B cell (primary cell): ENCODE measurements at regions not wholly inside any gene's neighbourhood (a gene's known extent, or its start where the extent isn't known, plus 50 kb on each side); places are given as distances from the start of the nearest gene placed in this dataset.

ENCODE experiments used
- ATAC-seq: fragments of 200-7000 bp; cut with Tn5 transposase; one replicate; pipeline ENCODE4 v1.10.0; 2021; ENCODE audit warnings: low read depth, mild to moderate bottlenecking, moderate number of reproducible peaks, moderate library complexity
- CTCF ChIA-PET: fragments of 350-600 bp; sonication (Branson Sonifier 250); formaldehyde crosslinking; loops from one replicate; lab custom pipeline; 2021; ENCODE audit warnings: antibody characterized with exemption, inconsistent platforms; lab: Charles Lee
- POLR2A ChIA-PET: fragments of 350-600 bp; sonication (Branson Sonifier 250); formaldehyde crosslinking; loops from one replicate; lab custom pipeline; 2021; ENCODE audit warnings: antibody characterized with exemption; lab: Charles Lee
- DNase-seq: peaks from one replicate; pipeline ENCODE4 v3.0.0; 2013
- H2AFZ ChIP-seq: 2 replicates; pipeline ENCODE4 v1.6.1; 2012; ENCODE audit warnings: mild to moderate bottlenecking, low read depth, low read length; ENCODE audit not compliant: insufficient read depth, poor library complexity, severe bottlenecking
- H3K27ac ChIP-seq, 2 donors: 1 replicate in 1 of 2; 2 replicates in 1 of 2; pipeline ENCODE4 v1.5.1; 2012 to 2013; ENCODE audit warnings: low read length in 2 of 2, mild to moderate bottlenecking in 2 of 2, moderate library complexity in 1 of 2
- H3K27me3 ChIP-seq, 4 experiments: fragments of 200-600 bp in 1 of 4; sonication (generic) in 1 of 4; replicated peaks in 1 of 4; 1 replicate in 2 of 4; 2 replicates in 2 of 4; pipeline versions ENCODE4 v1.6.1 to v1.7.0; 2013 to 2016; ENCODE audit warnings: low read length in 3 of 4, mild to moderate bottlenecking in 2 of 4, mixed read lengths in 1 of 4, moderate library complexity in 1 of 4; ENCODE audit not compliant: insufficient read depth in 4 of 4, control insufficient read depth in 3 of 4; ENCODE audit errors: control extremely low read depth in 1 of 4
- H3K36me3 ChIP-seq, 2 experiments: replicated peaks in 1 of 2; 1 replicate in 1 of 2; 2 replicates in 1 of 2; pipeline versions ENCODE4 v1.6.1 to v1.7.1; 2013; ENCODE audit warnings: low read length in 1 of 2; ENCODE audit not compliant: insufficient read depth in 2 of 2, control insufficient read depth in 1 of 2; ENCODE audit errors: control extremely low read depth in 1 of 2, extremely low read depth in 1 of 2
- H3K4me1 ChIP-seq, 2 donors: fragments of 200-600 bp in 1 of 2; sonication (generic) in 1 of 2; 1 replicate in 1 of 2; 2 replicates in 1 of 2; pipeline versions ENCODE4 v1.5.1 to v1.6.1; 2013 to 2017; ENCODE audit warnings: low read length in 2 of 2; ENCODE audit not compliant: control insufficient read depth in 2 of 2, insufficient read depth in 2 of 2
- H3K4me2 ChIP-seq: replicated peaks from 2 replicates; pipeline ENCODE3; 2012; ENCODE audit warnings: mild to moderate bottlenecking, low read depth, low read length; ENCODE audit not compliant: poor library complexity, severe bottlenecking
- H3K4me3 ChIP-seq, 5 experiments: fragments of 200-600 bp in 1 of 5; sonication (generic) in 1 of 5; 1 replicate in 3 of 5; 2 replicates in 2 of 5; pipeline versions ENCODE4 v1.5.1 to v1.7.0; 2011 to 2016; ENCODE audit warnings: low read length in 4 of 5, mild to moderate bottlenecking in 4 of 5, low read depth in 2 of 5, control low read depth in 1 of 5, moderate library complexity in 1 of 5; ENCODE audit not compliant: insufficient read depth in 1 of 5; ENCODE audit errors: control extremely low read depth in 1 of 5, extremely low read depth in 1 of 5
- H3K79me2 ChIP-seq: fragments of 200-600 bp; sonication (generic); one replicate; pipeline ENCODE4 v1.6.0; 2016; ENCODE audit warnings: low read length; ENCODE audit not compliant: control insufficient read depth, insufficient read depth
- H3K9ac ChIP-seq: fragments of 200-600 bp; sonication (generic); 2 replicates; pipeline ENCODE4 v1.6.1; 2017; ENCODE audit warnings: mild to moderate bottlenecking, low read length, moderate library complexity
- H3K9me3 ChIP-seq, 3 donors: one replicate each; pipeline versions ENCODE4 v1.6.1 to v1.7.1; 2013; ENCODE audit warnings: low read length in 2 of 3; ENCODE audit not compliant: control insufficient read depth in 2 of 3, insufficient read depth in 1 of 3; ENCODE audit errors: control extremely low read depth in 1 of 3
- H4K20me1 ChIP-seq: 2 replicates; pipeline ENCODE4 v1.6.0; 2012; ENCODE audit warnings: mild to moderate bottlenecking, low read length; ENCODE audit not compliant: insufficient read depth, control insufficient read depth, poor library complexity, severe bottlenecking
- H3K27ac Mint-ChIP-seq: one replicate; pipeline ENCODE4 v1.8.0; 2021; ENCODE audit warnings: mixed read lengths
- H3K27me3 Mint-ChIP-seq: one replicate; pipeline ENCODE4 v1.8.0; 2021; ENCODE audit warnings: mixed read lengths
- H3K4me1 Mint-ChIP-seq: one replicate; pipeline ENCODE4 v1.8.0; 2021; ENCODE audit warnings: mixed read lengths
- H3K4me3 Mint-ChIP-seq: one replicate; pipeline ENCODE4 v1.8.0; 2021; ENCODE audit warnings: mixed read lengths
- H3K9me3 Mint-ChIP-seq: one replicate; pipeline ENCODE4 v1.8.0; 2022; ENCODE audit warnings: mixed read lengths; ENCODE audit not compliant: insufficient read depth
- CTCF ChIP-seq: fragments of 200-600 bp; IDR thresholded peaks from one replicate; pipeline ENCODE4 v1.8.0; 2022; ENCODE audit warnings: antibody characterized with exemption, mild to moderate bottlenecking
- EZH2 ChIP-seq: IDR thresholded peaks from 2 replicates; pipeline ENCODE4 v1.6.1; 2012; ENCODE audit warnings: borderline replicate concordance, low read depth, mild to moderate bottlenecking, moderate library complexity, low read length; ENCODE audit not compliant: insufficient read depth, poor library complexity, severe bottlenecking
- WGBS: methylation state at CpG from one replicate; pipeline ENCODE4 v1.1.5; 2013; ENCODE audit warnings: missing lambda C conversion rate; ENCODE audit not compliant: insufficient coverage; 5-methylcytosine and 5-hydroxymethylcytosine counted together
- intact Hi-C: fragments of 100-400 bp; cut with micrococcal nuclease; formaldehyde crosslinking; loops from one replicate; pipeline ENCODE4 v1.10.0; 2022

GRCh38 chr12:13724136-13724535 lies 257.3 kb downstream of the GRIN2B start:
- Mint-ChIP-seq H3K27me3 (peaks cover 47% of the 10 kb centered on the region), H3K4me3 (no peak overlapping the region), H3K27ac (no peak overlapping the region), H3K4me1 (no peaks in the 10 kb centered on the region), H3K9me3 (no peaks in the 10 kb centered on the region)
- POLR2A ChIA-PET: no interaction called here
- H3K4me3 ChIP-seq: no peak overlapping the region
- H3K27me3 ChIP-seq: peaks cover 0 to 15% (median 7%) of the 10 kb centered on the region in 4 experiments
- no peak overlapping the region for H3K4me2 ChIP-seq
- H3K9ac ChIP-seq: no peak overlapping the region
- H3K27ac ChIP-seq: no peak overlapping the region
- no peaks in the 10 kb centered on the region for H3K4me1 ChIP-seq
- ATAC-seq (no peak), DNase-seq (no peak)
- H2AFZ ChIP-seq: no peak overlapping the region
- CTCF ChIA-PET: interaction anchor here (0.8 kb wide), 1 partner anchor 362 kb away, joined by 3 read pairs; no protein-coding TSS in a partner anchor
- no peaks in the 10 kb centered on the region for H3K79me2 ChIP-seq
- intact Hi-C loops: no loop called here
- no peaks in the 10 kb centered on the region for H4K20me1 ChIP-seq
- no peaks in the 10 kb centered on the region for H3K9me3 ChIP-seq
- H3K36me3 ChIP-seq: no peaks in the 10 kb centered on the region
- no peak for TF ChIP-seq EZH2
- no peak for TF ChIP-seq CTCF
- WGBS: 17% methylated on average over 1 of the region's 1 CpG

DNA sequence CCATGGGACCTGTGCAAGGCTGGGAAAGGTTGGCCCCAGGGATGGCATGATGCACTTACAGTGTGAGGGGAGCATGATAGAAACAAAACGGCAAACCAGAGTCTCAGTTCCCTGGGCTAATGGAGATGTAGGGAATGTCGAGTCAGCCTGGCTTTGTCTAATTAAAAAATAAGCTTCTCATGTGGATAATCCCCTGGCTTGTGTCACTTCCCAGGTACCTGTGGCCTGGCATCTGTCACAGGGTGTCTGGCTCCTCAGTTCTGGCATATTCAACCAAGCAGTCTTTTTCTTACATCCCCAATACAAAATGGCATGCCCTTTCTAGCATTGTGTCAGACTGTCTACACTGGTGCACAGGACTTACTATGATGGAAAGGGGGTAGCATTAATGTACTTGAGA lies 261.4 kb downstream of the GRIN2B start:
- H2AFZ ChIP-seq: no peak overlapping the region
- Mint-ChIP-seq H3K4me3 (no peak overlapping the region), H3K9me3 (no peaks in the 10 kb centered on the region), H3K4me1 (no peaks in the 10 kb centered on the region), H3K27ac (no peak overlapping the region), H3K27me3 (peaks cover 38% of the 10 kb centered on the region)
- no peak for ATAC-seq
- H4K20me1 ChIP-seq: no peaks in the 10 kb centered on the region
- ChIA-PET CTCF (no interaction called here), POLR2A (no interaction called here)
- H3K79me2 ChIP-seq: no peaks in the 10 kb centered on the region
- 100% methylated on average over 2 of the region's 2 CpGs for WGBS
- intact Hi-C loops: no loop called here
- no peak overlapping the region for H3K9ac ChIP-seq
- TF ChIP-seq CTCF (no peak), EZH2 (no peak)
- H3K27me3 ChIP-seq: peaks cover 0 to 4% (median 1%) of the 10 kb centered on the region in 4 experiments
- no peak overlapping the region for H3K27ac ChIP-seq
- H3K4me1 ChIP-seq: no peaks in the 10 kb centered on the region
- no peak for DNase-seq
- H3K4me2 ChIP-seq: no peak overlapping the region
- no peaks in the 10 kb centered on the region for H3K9me3 ChIP-seq
- no peak overlapping the region for H3K4me3 ChIP-seq
- no peaks in the 10 kb centered on the region for H3K36me3 ChIP-seq
